A673 (cell line): ENCODE measurements at regions not wholly inside any gene's neighbourhood (a gene's known extent, or its start where the extent isn't known, plus 50 kb on each side); places are given as distances from the start of the nearest gene placed in this dataset.

Experiments used
- BruUV-seq: library from RNA; stranded (reverse); fragments of 400-500 nt; replicated peaks from 2 replicates; lab custom pipeline; 2021; lab: Mats Ljungman, UMichigan
- CTCF ChIA-PET: fragments of 300-600 bp; sonication (Branson Sonifier 250); formaldehyde crosslinking; loops from one replicate; lab custom pipeline; 2022; ENCODE audit warnings: antibody characterized with exemption; lab: Charles Lee
- POLR2A ChIA-PET: fragments of 300-600 bp; sonication (Branson Sonifier 250); formaldehyde crosslinking; loops from one replicate; lab custom pipeline; 2022; ENCODE audit warnings: antibody characterized with exemption; ENCODE audit not compliant: low non-redundant PET; lab: Charles Lee
- DNase-seq: peaks from one replicate; pipeline ENCODE4 v3.0.0-alpha.2; 2015; ENCODE audit warnings: low spot score
- H3K27ac ChIP-seq: fragments of 200-600 bp; sonication (generic); 2 replicates; pipeline ENCODE4 v1.5.1; 2016; ENCODE audit warnings: mixed run types, low read depth, mild to moderate bottlenecking, mixed read lengths, antibody characterized with exemption, low read length; ENCODE audit not compliant: poor library complexity, severe bottlenecking
- H3K27me3 ChIP-seq: fragments of 200-600 bp; sonication (generic); replicated peaks from 2 replicates; pipeline ENCODE4 v1.6.1; 2017; ENCODE audit warnings: mixed run types, low read depth, mild to moderate bottlenecking, mixed read lengths, antibody characterized with exemption, low read length; ENCODE audit not compliant: insufficient read depth, poor library complexity
- H3K36me3 ChIP-seq: fragments of 200-600 bp; sonication (generic); 2 replicates; pipeline ENCODE4 v1.6.1; 2016; ENCODE audit warnings: mixed run types, mild to moderate bottlenecking, mixed read lengths, antibody characterized with exemption, low read length; ENCODE audit not compliant: insufficient read depth, poor library complexity, severe bottlenecking
- H3K4me1 ChIP-seq: fragments of 200-600 bp; sonication (generic); 2 replicates; pipeline ENCODE4 v1.6.1; 2017; ENCODE audit warnings: mixed run types, mild to moderate bottlenecking, mixed read lengths, antibody characterized with exemption, low read length; ENCODE audit not compliant: insufficient read depth, poor library complexity, severe bottlenecking
- H3K4me3 ChIP-seq: fragments of 200-600 bp; sonication (generic); 2 replicates; pipeline ENCODE4 v1.5.1; 2016; ENCODE audit warnings: low read depth, mixed run types, mild to moderate bottlenecking, mixed read lengths, low read length; ENCODE audit not compliant: poor library complexity, severe bottlenecking
- H3K9me3 ChIP-seq: fragments of 200-600 bp; sonication (generic); 2 replicates; pipeline ENCODE4 v1.6.1; 2016; ENCODE audit warnings: mixed run types, low read depth, mild to moderate bottlenecking, mixed read lengths, antibody characterized with exemption, low read length; ENCODE audit not compliant: poor library complexity, severe bottlenecking
- CTCF ChIP-seq: fragments of 300-800, 200-600 bp; sonication (generic); conservative IDR thresholded peaks from 2 replicates; pipeline ENCODE4 v1.5.1; 2017; ENCODE audit warnings: low read depth, mild to moderate bottlenecking, antibody characterized with exemption, low read length, moderate library complexity, mixed read lengths
- EZH2 ChIP-seq: fragments of 200-600 bp; sonication (generic); IDR thresholded peaks from 2 replicates; pipeline ENCODE4 v1.6.1; 2017; ENCODE audit warnings: borderline replicate concordance, low read depth, mild to moderate bottlenecking, mixed read lengths, antibody characterized with exemption, low read length; ENCODE audit not compliant: poor library complexity, severe bottlenecking
- intact Hi-C: fragments of 100-400 bp; cut with micrococcal nuclease; formaldehyde crosslinking; loops from one replicate; pipeline ENCODE4 v1.10.0; 2022; ENCODE audit not compliant: unreplicated experiment

GRCh38 chr3:28845006-28845324 is 435.9 kb upstream of the RBMS3 start:
- Histone ChIP-seq H3K4me1 (no peaks in the 10 kb centered on the region), H3K27me3 (no peaks in the 10 kb centered on the region), H3K9me3 (no peaks in the 10 kb centered on the region), H3K36me3 (no peaks in the 10 kb centered on the region), H3K27ac (no peak overlapping the region), H3K4me3 (no peak overlapping the region)
- no peak for TF ChIP-seq EZH2
- TF ChIP-seq CTCF: no peak
- intact Hi-C loops: no loop called here
- BruUV-seq: no TSS peak
- no peak for DNase-seq
- ChIA-PET CTCF (no interaction called here), POLR2A (no interaction called here)

- Histone ChIP-seq H3K36me3 (no peaks in the 10 kb centered on the region), H3K4me3 (no peak overlapping the region), H3K4me1 (no peaks in the 10 kb centered on the region), H3K27me3 (no peaks in the 10 kb centered on the region), H3K27ac (no peak overlapping the region), H3K9me3 (no peaks in the 10 kb centered on the region)
- ChIA-PET CTCF (interaction anchor here (1.0 kb wide), 1 partner anchor 179 kb away, joined by 3 read pairs; no protein-coding TSS in a partner anchor), POLR2A (no interaction called here)
- TF ChIP-seq EZH2 (no peak), CTCF (no peak)
- intact Hi-C loops: no loop called here
- DNase-seq: no peak
- no TSS peak for BruUV-seq
These were observed 433.8 kb upstream of the RBMS3 start for GRCh38 chr3:28846971-28847478.

DNA sequence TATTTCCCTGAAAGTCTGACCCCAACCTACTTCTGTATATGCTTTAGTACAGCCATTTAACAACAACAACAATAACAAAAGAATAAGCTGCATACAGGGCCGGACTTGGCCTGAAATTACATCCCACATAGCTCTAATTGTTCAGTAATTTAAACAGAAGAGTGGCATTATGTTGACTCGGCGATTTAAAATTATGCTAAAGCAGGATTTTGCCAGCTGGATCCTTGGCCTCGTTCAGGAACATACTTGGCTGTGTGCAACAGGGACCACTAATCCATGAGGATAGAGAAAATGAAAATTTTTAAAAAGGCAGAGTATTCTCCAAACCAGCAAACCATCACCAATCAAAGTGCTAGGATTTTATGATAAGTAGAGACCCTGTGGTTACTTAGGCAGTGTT is 433.1 kb upstream of the RBMS3 start:
- POLR2A ChIA-PET: no interaction called here
- CTCF ChIA-PET: interaction anchor here (1.0 kb wide), 1 partner anchor 180 kb away, joined by 3 read pairs; no protein-coding TSS in a partner anchor
- Histone ChIP-seq H3K27ac (no peak overlapping the region), H3K4me1 (no peaks in the 10 kb centered on the region), H3K36me3 (no peaks in the 10 kb centered on the region), H3K4me3 (no peak overlapping the region), H3K27me3 (no peaks in the 10 kb centered on the region), H3K9me3 (no peaks in the 10 kb centered on the region)
- TF ChIP-seq CTCF (no peak), EZH2 (no peak)
- BruUV-seq: no TSS peak
- DNase-seq: no peak
- intact Hi-C loops: no loop called here
